ENCODE measurements at regions not wholly inside any gene's neighbourhood (a gene's known extent, or its start where the extent isn't known, plus 50 kb on each side); places are given as distances from the start of the nearest gene placed in this dataset.
A peak's percentile ranks its signal among the peaks of the same experiment; 100 is the strongest.
"Not testable (repeated sequence)": the region's sequence is repeated elsewhere in the genome, so short reads cannot be mapped to it uniquely, and the experiment has no call there.

DNA sequence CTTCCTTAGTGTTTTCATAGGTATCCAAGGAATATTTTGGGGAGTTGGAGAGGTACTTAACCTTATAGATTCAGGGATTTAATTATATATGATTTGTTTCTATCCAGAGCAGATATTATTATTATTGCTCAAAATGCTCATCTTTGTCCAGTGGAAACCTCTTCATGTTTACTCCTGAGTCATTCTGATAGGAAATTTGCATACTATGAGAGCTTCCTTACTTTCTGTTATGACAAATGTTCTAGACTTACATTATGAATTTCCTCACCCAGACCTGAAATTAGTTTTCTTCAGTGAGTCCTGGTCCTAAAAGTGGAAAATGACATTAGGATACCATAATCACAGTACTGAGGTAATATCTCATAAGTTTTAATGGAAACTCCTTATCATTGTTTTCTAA, 57.5 kb upstream of the PLPPR5 start:
- DNase-seq (ENCODE audit: low spot score in 2 of 2) (no peak), ATAC-seq (peak in 1 of 2 donors; percentile 34)
- no peaks in the 10 kb centered on the region for H3K9me3 Mint-ChIP-seq
- no peaks in the 10 kb centered on the region for H3K36me3 Mint-ChIP-seq
- H3K27ac Mint-ChIP-seq: no peak overlapping the region

- ATAC-seq: no peak
- no peaks in the 10 kb centered on the region for H3K36me3 Mint-ChIP-seq
- H3K27ac Mint-ChIP-seq: no peak overlapping the region
- no peak for DNase-seq (ENCODE audit: low spot score in 2 of 2)
- no peaks in the 10 kb centered on the region for H3K9me3 Mint-ChIP-seq
Measured at GRCh38 chr1:99069146-99069545, 64.5 kb upstream of the PLPPR5 start.

DNA sequence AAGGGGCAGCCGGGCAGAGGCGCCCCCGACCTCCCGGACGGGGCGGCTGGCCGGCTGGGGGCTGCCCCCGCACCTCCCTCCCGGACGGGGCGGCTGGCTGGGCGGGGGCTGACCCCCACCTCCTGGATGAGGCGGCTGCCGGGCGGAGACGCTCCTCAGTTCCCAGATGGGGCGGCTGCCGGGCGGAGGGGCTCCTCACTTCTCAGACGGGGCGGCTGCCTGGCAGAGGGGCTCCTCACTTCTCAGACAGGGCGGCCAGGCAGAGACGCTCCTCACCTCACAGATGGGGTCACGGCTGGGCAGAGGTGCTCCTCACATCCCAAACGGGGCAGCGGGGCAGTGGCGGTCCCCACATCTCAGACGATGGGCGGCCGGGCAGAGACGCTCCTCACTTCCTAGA, 73.9 kb upstream of the PLPPR5 start:
- H3K9me3 Mint-ChIP-seq; ATAC-seq; DNase-seq (ENCODE audit: low spot score in 2 of 2); H3K36me3 Mint-ChIP-seq; H3K27ac Mint-ChIP-seq: not testable (repeated sequence)

DNA sequence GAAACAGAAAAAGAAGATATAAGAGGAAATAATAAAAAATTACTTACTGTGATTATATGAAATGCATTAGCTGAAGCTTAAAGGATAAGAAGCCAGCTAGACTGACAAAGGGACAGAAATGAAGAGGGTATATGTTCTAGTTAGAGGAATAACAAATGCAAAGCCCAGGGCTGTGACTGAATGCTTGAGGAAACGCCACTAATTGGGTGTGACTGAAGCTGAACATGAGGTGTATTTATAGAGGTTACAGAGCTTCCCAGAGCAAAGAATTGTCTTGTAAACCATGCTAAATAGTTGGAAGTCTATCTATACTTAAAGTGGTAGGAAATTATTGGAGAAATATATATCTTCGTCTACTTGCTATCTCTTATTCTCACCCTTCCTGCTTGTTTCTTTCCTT, 77.7 kb upstream of the PLPPR5 start:
- DNase-seq (ENCODE audit: low spot score in 2 of 2): no peak
- Mint-ChIP-seq H3K9me3 (peaks cover 0 to 4% of the 10 kb centered on the region in 2 donors), H3K27ac (no peak overlapping the region)

GRCh38 chr1:99083338-99083737, 78.7 kb upstream of the PLPPR5 start:
- no peak for DNase-seq (ENCODE audit: low spot score in 2 of 2)
- Mint-ChIP-seq H3K9me3 (peaks cover 6 to 9% of the 10 kb centered on the region in 2 donors), H3K27ac (no peak overlapping the region), H3K36me3 (peaks cover 0 to under 1% of the 10 kb centered on the region in 2 donors)
- no peak for ATAC-seq

More for the DNA sequence above, 77.7 kb upstream of the PLPPR5 start:
- no peak for ATAC-seq
- no peaks in the 10 kb centered on the region for H3K36me3 Mint-ChIP-seq

DNA sequence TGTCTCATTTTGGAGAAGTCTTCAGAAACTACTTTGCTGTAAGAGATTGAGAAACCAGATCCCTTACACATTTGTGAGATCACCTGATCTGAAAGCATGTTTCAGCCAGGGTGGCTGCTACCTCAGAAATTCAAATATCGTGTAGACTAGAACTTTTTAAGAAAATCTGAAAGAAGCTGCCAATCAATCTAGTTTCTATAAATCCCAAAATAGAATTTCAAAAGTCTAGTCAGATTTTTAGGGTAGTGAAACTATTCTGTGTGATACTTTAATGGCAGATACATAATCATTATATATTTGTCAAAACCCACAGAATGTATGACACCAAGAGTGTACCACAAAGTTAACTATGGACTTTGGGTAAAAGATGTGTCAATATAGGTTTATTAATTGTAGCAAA, 79.9 kb upstream of the PLPPR5 start:
- no peak for ATAC-seq
- no peak for DNase-seq (ENCODE audit: low spot score in 2 of 2)
- peaks cover 0 to 6% of the 10 kb centered on the region in 2 donors for H3K36me3 Mint-ChIP-seq

DNA sequence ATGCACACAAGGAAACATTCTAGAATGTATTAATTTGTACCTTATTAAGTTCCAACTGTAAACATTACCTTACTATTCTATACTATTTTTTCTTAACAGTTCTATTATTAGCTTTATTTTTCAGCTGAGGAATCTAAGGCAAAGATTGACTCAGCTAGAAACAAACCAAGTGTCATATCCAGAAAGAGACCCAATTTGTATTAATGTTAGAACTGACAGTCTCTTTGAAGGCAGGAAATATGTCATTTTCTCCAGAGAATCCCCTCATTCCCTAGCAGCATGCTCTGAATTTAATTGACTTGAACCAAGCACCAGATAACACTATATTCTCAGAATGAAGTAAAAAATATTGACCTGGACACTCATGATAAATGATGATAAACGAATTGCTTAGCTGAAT, 81.4 kb upstream of the PLPPR5 start:
- DNase-seq (ENCODE audit: low spot score in 2 of 2): no peak
- no peak for ATAC-seq
- peaks cover 11 to 13% of the 10 kb centered on the region in 2 donors for H3K9me3 Mint-ChIP-seq
- no peak overlapping the region for H3K27ac Mint-ChIP-seq
- peaks cover 0 to 6% of the 10 kb centered on the region in 2 donors for H3K36me3 Mint-ChIP-seq

More for the DNA sequence above, 79.9 kb upstream of the PLPPR5 start:
- peaks cover 11 to 13% of the 10 kb centered on the region in 2 donors for H3K9me3 Mint-ChIP-seq
- H3K27ac Mint-ChIP-seq: no peak overlapping the region

DNA sequence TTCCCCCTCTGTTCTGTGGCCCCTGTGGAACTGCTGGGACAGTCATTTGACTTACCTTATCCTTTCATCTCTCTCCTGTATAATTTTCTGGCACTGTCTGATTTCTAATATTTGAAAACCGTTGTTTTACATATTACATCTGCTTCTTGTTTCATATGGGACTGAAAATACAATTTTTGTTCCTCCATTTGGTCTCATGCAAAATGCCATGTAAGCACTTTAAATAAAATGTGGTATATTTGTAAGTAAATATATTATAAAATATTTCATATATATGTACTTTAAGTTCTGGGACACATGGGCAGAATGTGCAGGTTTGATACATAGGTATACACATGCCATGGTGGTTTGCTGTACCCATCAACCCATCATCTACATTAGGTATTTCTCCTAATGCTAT, 93.9 kb upstream of the PLPPR5 start:
- no peak overlapping the region for H3K27ac Mint-ChIP-seq
- no peak for DNase-seq (ENCODE audit: low spot score in 2 of 2)
- H3K36me3 Mint-ChIP-seq: peaks cover 10 to 29% of the 10 kb centered on the region in 2 donors
- ATAC-seq: no peak
- H3K9me3 Mint-ChIP-seq: peaks cover 20 to 25% of the 10 kb centered on the region in 2 donors

DNA sequence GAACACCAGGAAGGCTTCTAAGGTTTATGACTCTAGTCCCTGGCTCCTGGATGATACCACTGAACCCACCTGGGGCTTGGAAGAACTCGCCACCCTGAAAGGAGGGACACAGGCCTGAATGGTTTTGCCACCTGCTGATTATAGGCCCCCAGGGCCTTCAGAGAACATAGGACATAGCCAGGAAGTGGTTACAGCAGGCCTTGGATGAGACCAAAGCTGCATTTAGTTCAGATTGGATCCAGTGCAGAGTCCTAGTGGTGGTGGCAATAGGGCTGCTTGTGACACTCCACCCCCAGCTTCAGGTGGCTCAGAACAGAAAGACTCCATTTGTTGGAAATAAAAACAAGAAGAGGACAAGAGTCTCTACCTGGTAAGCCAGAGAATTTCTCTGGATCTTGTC, 101.6 kb upstream of the PLPPR5 start:
- Mint-ChIP-seq H3K9me3 (no peaks in the 10 kb centered on the region), H3K27ac (no peak overlapping the region), H3K36me3 (no peaks in the 10 kb centered on the region)
- ATAC-seq (no peak), DNase-seq (ENCODE audit: low spot score in 2 of 2) (no peak)

DNA sequence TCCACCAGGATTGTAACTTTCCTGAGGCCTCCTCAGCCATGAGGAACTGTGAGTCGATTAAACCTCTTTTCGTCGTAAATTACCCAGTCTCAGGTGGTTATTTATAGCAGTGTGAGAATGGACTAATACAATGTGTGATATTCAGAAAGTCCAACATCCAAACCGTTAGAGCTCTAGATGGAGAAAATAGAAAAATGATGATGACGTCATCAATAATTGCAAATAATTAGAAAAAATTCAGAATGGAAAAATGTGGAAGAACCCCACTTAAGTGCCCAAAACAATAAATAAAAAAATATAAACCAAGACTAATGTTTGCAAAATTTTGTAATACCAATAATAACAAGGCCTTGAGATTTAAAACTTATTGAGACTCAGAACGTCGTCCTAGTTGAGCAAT, 103.0 kb upstream of the PLPPR5 start:
- DNase-seq (ENCODE audit: low spot score in 2 of 2) (no peak), ATAC-seq (no peak)
- Mint-ChIP-seq H3K27ac (no peak overlapping the region), H3K36me3 (no peaks in the 10 kb centered on the region), H3K9me3 (no peaks in the 10 kb centered on the region)

GRCh38 chr1:99110140-99111041, 105.7 kb upstream of the PLPPR5 start:
- peaks cover 0 to 4% of the 10 kb centered on the region in 2 donors for H3K9me3 Mint-ChIP-seq
- ATAC-seq (no peak), DNase-seq (ENCODE audit: low spot score in 2 of 2) (no peak)
- no peak overlapping the region for H3K27ac Mint-ChIP-seq
- H3K36me3 Mint-ChIP-seq: no peaks in the 10 kb centered on the region

DNA sequence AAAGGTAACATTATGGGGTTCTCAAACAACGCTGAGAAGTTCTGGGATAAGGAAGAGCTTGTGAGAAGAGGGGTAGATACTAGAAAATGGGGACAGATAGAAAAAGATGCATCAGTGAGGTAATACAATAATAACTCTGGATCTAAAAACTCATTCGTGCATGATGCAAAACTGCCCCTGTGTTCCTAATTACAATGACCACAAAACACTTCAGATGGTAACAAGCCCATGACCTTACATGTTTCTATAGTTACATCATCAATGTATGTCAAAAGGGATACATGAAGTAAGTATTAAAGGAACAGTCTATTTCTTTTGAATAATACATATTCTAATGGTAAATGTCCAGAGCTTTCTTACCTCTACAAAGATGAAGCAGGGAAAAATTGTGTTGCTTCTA, 110.6 kb upstream of the PLPPR5 start:
- DNase-seq (ENCODE audit: low spot score in 2 of 2) (no peak), ATAC-seq (no peak)
- Mint-ChIP-seq H3K9me3 (peaks cover 0 to 4% of the 10 kb centered on the region in 2 donors), H3K36me3 (no peaks in the 10 kb centered on the region), H3K27ac (no peak overlapping the region)

DNA sequence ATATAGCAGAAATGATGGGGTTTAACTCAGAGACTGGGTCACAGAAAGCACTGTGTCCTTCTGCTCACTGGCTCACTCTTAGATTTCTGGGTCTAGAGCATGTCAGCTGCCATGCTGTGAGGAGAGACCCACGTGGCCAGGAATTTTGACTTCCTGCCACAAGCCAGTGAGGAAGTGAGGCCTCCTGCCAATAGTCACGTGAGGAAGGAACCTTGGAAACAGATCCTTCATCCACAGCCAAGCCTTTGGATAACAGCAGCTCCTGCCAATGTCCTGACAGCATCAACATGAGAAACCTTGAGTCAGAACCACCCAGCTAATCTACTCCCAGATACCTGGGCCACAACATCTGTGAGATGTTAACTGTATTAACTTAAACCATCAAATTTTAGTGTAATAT, 114.5 kb upstream of the PLPPR5 start:
- no peak for ATAC-seq
- Mint-ChIP-seq H3K36me3 (no peaks in the 10 kb centered on the region), H3K27ac (no peak overlapping the region), H3K9me3 (peaks cover 0 to 4% of the 10 kb centered on the region in 2 donors)
- DNase-seq (ENCODE audit: low spot score in 2 of 2): no peak

DNA sequence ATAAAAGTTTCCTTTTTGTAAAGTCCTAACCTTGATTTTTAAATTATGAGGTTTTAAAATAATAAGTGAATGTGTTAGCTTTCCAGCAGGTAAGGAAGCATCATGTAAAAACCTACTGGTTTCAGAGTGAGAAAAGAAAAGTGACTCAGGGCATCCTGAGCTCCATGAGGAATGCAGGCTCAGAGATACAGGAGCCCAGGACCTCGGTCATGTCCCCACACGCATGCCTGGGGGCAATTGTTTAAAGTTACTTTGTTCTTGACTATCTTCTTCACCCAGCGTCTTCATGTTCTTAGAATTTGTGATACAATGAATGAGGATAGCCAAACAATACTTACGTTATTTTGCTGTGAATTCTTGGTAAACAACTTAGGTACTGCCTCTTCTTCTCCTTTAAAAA, 117.4 kb upstream of the PLPPR5 start:
- no peak overlapping the region for H3K27ac Mint-ChIP-seq
- DNase-seq (ENCODE audit: low spot score in 2 of 2): no peak

GRCh38 chr1:99123936-99124335, 119.3 kb upstream of the PLPPR5 start:
- Mint-ChIP-seq H3K27ac (no peak overlapping the region), H3K36me3 (peaks cover 0 to 5% of the 10 kb centered on the region in 2 donors), H3K9me3 (peaks cover 5 to 6% of the 10 kb centered on the region in 2 donors)
- ATAC-seq (no peak), DNase-seq (ENCODE audit: low spot score in 2 of 2) (no peak)

More for the DNA sequence above, 117.4 kb upstream of the PLPPR5 start:
- ATAC-seq: no peak
- Mint-ChIP-seq H3K36me3 (peaks cover 0 to 5% of the 10 kb centered on the region in 2 donors), H3K9me3 (no peaks in the 10 kb centered on the region)

DNA sequence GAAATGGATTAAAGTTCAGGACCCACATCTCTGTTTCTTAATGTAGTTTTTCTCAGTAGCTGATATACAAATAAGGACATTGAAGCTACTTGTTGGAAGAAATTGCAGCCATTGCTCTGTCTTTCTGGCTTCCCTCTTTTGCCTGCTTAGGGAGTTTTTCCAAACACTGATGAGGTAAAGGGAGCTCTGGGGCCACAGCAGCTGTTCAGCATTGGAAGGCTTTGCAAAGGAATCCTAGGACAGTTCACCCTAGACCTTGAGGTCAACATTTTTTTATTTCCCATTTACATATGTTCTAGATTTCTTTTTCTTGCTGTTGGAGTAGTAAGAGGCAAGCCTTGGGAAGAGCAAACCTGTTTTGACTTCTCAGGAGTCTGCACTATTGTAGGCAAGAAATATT, 126.9 kb upstream of the PLPPR5 start:
- no peak overlapping the region for H3K27ac Mint-ChIP-seq
- peaks cover 6 to 9% of the 10 kb centered on the region in 2 donors for H3K9me3 Mint-ChIP-seq
- DNase-seq (ENCODE audit: low spot score in 2 of 2) (no peak), ATAC-seq (no peak)
- peaks cover 0 to 5% of the 10 kb centered on the region in 2 donors for H3K36me3 Mint-ChIP-seq

GRCh38 chr1:99133756-99134500, 129.3 kb upstream of the PLPPR5 start:
- ATAC-seq (no peak), DNase-seq (ENCODE audit: low spot score in 2 of 2) (no peak)
- H3K36me3 Mint-ChIP-seq: no peaks in the 10 kb centered on the region
- H3K9me3 Mint-ChIP-seq: peaks cover 0 to 4% of the 10 kb centered on the region in 2 donors
- H3K27ac Mint-ChIP-seq: no peak overlapping the region
